ENCODE measurements at regions not wholly inside any gene's neighbourhood (a gene's known extent, or its start where the extent isn't known, plus 50 kb on each side); places are given as distances from the start of the nearest gene placed in this dataset.

- in situ Hi-C loops (cut with MboI): no loop called here
- Histone ChIP-seq H3K27me3 (replicated peaks; ENCODE audit: insufficient read depth) (no peaks in the 10 kb centered on the region), H3K4me3 (no peak overlapping the region), H3K36me3 (ENCODE audit: low read depth) (no peaks in the 10 kb centered on the region), H3K9ac (no peak overlapping the region), H4K20me1 (ENCODE audit: insufficient read depth) (no peaks in the 10 kb centered on the region), H3K4me1 (ENCODE audit: insufficient read depth) (no peaks in the 10 kb centered on the region), H3K9me2 (ENCODE audit: insufficient read depth) (no peaks in the 10 kb centered on the region), H3K9me3 (ENCODE audit: low read depth) (no peaks in the 10 kb centered on the region), H3F3A (ENCODE audit: insufficient read depth) (no peaks in the 10 kb centered on the region), H3K79me2 (ENCODE audit: insufficient read depth) (no peaks in the 10 kb centered on the region), H2AFZ (no peak overlapping the region), H3K4me2 (ENCODE audit: unreplicated experiment) (no peak overlapping the region), H3K27ac (no peak overlapping the region)
- WGBS, 2 experiments (ENCODE audit: low coverage in 1 of 2, low lambda C conversion rate in 2 of 2, missing lambda C conversion rate in 2 of 2): 46 to 49% methylated on average over 12 of the region's 12 CpGs
- no peak for DNase-seq
- TF ChIP-seq EZH2phosphoT487 (IDR thresholded peaks at IDR 0.05; ENCODE audit: insufficient read depth, low read depth) (no peak), EZH2 (IDR thresholded peaks at IDR 0.05; ENCODE audit: insufficient read depth, poor library complexity, severe bottlenecking) (no peak)
Measured at GRCh38 chr6:167491438-167492099, 166.7 kb downstream of the TTLL2 start.

GRCh38 chr6:167492100-167492449 is 167.2 kb downstream of the TTLL2 start:
- no peaks in the 10 kb centered on the region for H3K9me3 ChIP-seq (ENCODE audit: low read depth)
- H3K4me2 ChIP-seq (ENCODE audit: unreplicated experiment): no peak overlapping the region

GRCh38 chr6:167493310-167493709 is 168.4 kb downstream of the TTLL2 start:
- no peaks in the 10 kb centered on the region for H3K9me3 ChIP-seq (ENCODE audit: low read depth)
- H3K27me3 ChIP-seq (replicated peaks; ENCODE audit: insufficient read depth): no peaks in the 10 kb centered on the region
- in situ Hi-C loops (cut with MboI): no loop called here
- H3K9ac ChIP-seq: no peak overlapping the region
- H3K9me2 ChIP-seq (ENCODE audit: insufficient read depth): no peaks in the 10 kb centered on the region
- H3K27ac ChIP-seq: no peak overlapping the region
- no peaks in the 10 kb centered on the region for H3F3A ChIP-seq (ENCODE audit: insufficient read depth)
- H4K20me1 ChIP-seq (ENCODE audit: insufficient read depth): no peaks in the 10 kb centered on the region
- no peaks in the 10 kb centered on the region for H3K4me1 ChIP-seq (ENCODE audit: insufficient read depth)
- no peak overlapping the region for H2AFZ ChIP-seq
- WGBS, 2 experiments (ENCODE audit: low coverage in 1 of 2, low lambda C conversion rate in 2 of 2, missing lambda C conversion rate in 2 of 2): 53 to 56% methylated on average over 3 of the region's 3 CpGs
- no peak overlapping the region for H3K4me3 ChIP-seq
- no peaks in the 10 kb centered on the region for H3K36me3 ChIP-seq (ENCODE audit: low read depth)
- TF ChIP-seq EZH2 (IDR thresholded peaks at IDR 0.05; ENCODE audit: insufficient read depth, poor library complexity, severe bottlenecking) (no peak), EZH2phosphoT487 (IDR thresholded peaks at IDR 0.05; ENCODE audit: insufficient read depth, low read depth) (no peak)
- DNase-seq: no peak
- no peak overlapping the region for H3K4me2 ChIP-seq (ENCODE audit: unreplicated experiment)
- H3K79me2 ChIP-seq (ENCODE audit: insufficient read depth): no peaks in the 10 kb centered on the region

More at GRCh38 chr6:167492100-167492449, 167.2 kb downstream of the TTLL2 start:
- no peaks in the 10 kb centered on the region for H3K27me3 ChIP-seq (replicated peaks; ENCODE audit: insufficient read depth)
- H3K27ac ChIP-seq: no peak overlapping the region
- H3K36me3 ChIP-seq (ENCODE audit: low read depth): no peaks in the 10 kb centered on the region
- no peaks in the 10 kb centered on the region for H3K79me2 ChIP-seq (ENCODE audit: insufficient read depth)
- no peak overlapping the region for H2AFZ ChIP-seq
- in situ Hi-C loops (cut with MboI): no loop called here
- no peak overlapping the region for H3K9ac ChIP-seq
- no peaks in the 10 kb centered on the region for H3K9me2 ChIP-seq (ENCODE audit: insufficient read depth)
- H3F3A ChIP-seq (ENCODE audit: insufficient read depth): no peaks in the 10 kb centered on the region
- H3K4me3 ChIP-seq: no peak overlapping the region
- DNase-seq: no peak
- no peaks in the 10 kb centered on the region for H3K4me1 ChIP-seq (ENCODE audit: insufficient read depth)
- TF ChIP-seq EZH2 (IDR thresholded peaks at IDR 0.05; ENCODE audit: insufficient read depth, poor library complexity, severe bottlenecking): no peak
- TF ChIP-seq EZH2phosphoT487 (IDR thresholded peaks at IDR 0.05; ENCODE audit: insufficient read depth, low read depth): no peak
- WGBS, 2 experiments (ENCODE audit: low coverage in 1 of 2, low lambda C conversion rate in 2 of 2, missing lambda C conversion rate in 2 of 2): 30 to 31% methylated on average over 12 of the region's 12 CpGs
- no peaks in the 10 kb centered on the region for H4K20me1 ChIP-seq (ENCODE audit: insufficient read depth)

GRCh38 chr6:167493976-167494697 is 169.3 kb downstream of the TTLL2 start:
- in situ Hi-C loops (cut with MboI): no loop called here
- TF ChIP-seq EZH2phosphoT487 (IDR thresholded peaks at IDR 0.05; ENCODE audit: insufficient read depth, low read depth): no peak
- TF ChIP-seq EZH2 (IDR thresholded peaks at IDR 0.05; ENCODE audit: insufficient read depth, poor library complexity, severe bottlenecking): no peak
- WGBS, 2 experiments (ENCODE audit: low coverage in 1 of 2, low lambda C conversion rate in 2 of 2, missing lambda C conversion rate in 2 of 2): 54% methylated on average over 25 to 28 of the region's 28 CpGs

More at GRCh38 chr6:167493976-167494697, 169.3 kb downstream of the TTLL2 start:
- Histone ChIP-seq H4K20me1 (ENCODE audit: insufficient read depth) (no peaks in the 10 kb centered on the region), H3K4me1 (ENCODE audit: insufficient read depth) (no peaks in the 10 kb centered on the region), H3K79me2 (ENCODE audit: insufficient read depth) (no peaks in the 10 kb centered on the region), H3K4me2 (ENCODE audit: unreplicated experiment) (no peak overlapping the region), H3K9ac (no peak overlapping the region), H3K27me3 (replicated peaks; ENCODE audit: insufficient read depth) (no peaks in the 10 kb centered on the region), H3K9me2 (ENCODE audit: insufficient read depth) (no peaks in the 10 kb centered on the region), H3K27ac (no peak overlapping the region), H3K36me3 (ENCODE audit: low read depth) (no peaks in the 10 kb centered on the region), H3F3A (ENCODE audit: insufficient read depth) (no peaks in the 10 kb centered on the region), H3K9me3 (ENCODE audit: low read depth) (no peaks in the 10 kb centered on the region), H3K4me3 (no peak overlapping the region), H2AFZ (no peak overlapping the region)
- no peak for DNase-seq

Measured in GM23248 (cell line).